ENCODE measurements at regions not wholly inside any gene's neighbourhood (a gene's known extent, or its start where the extent isn't known, plus 50 kb on each side); places are given as distances from the start of the nearest gene placed in this dataset.

GRCh38 chr2:6454286-6454990 is 411.3 kb downstream of the CMPK2 start:
- TF ChIP-seq CTCF (IDR thresholded peaks at IDR 0.05) (no peak), POLR2A (IDR thresholded peaks at IDR 0.05) (no peak), EP300 (IDR thresholded peaks at IDR 0.05) (no peak)
